ENCODE measurements at regions not wholly inside any gene's neighbourhood (a gene's known extent, or its start where the extent isn't known, plus 50 kb on each side); places are given as distances from the start of the nearest gene placed in this dataset.

DNA sequence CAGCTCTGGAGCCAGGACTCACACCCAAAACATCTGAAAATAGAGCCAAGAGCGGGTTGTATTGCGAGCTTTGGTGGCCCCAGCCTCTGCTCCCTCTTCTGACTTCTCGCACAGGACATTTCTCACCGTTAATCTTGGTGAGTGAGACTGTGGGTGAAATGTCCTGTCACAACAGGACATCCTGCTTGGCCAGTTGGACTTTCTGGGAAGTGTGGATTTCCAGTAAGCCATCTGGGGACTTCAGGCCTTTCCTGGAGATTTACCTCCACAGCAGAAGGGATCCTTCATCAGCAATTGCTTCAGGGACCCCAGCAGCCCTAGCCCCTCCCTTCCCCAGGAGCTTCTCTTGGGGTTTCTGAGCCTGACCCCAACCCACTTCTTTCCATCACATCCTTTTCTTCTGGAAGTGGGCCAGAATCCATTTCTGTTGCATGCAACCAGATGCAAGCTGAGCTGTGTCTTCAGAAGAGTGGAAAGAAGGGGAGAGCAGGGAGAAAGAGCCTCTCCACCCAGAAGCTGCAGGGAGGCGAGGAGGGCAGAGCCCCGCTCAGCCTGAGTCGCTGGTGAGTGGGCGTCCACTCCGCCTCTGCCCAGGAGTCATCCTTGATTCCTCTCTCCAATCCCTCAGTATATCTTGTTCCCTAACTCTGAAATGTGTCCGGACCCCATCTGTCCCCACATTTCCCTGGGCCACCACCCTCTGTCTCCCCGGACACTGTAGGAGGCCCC lies 50.3 kb upstream of the GADD45G start:
- intact Hi-C loops (cut with micrococcal nuclease), result no loop called here

DNA sequence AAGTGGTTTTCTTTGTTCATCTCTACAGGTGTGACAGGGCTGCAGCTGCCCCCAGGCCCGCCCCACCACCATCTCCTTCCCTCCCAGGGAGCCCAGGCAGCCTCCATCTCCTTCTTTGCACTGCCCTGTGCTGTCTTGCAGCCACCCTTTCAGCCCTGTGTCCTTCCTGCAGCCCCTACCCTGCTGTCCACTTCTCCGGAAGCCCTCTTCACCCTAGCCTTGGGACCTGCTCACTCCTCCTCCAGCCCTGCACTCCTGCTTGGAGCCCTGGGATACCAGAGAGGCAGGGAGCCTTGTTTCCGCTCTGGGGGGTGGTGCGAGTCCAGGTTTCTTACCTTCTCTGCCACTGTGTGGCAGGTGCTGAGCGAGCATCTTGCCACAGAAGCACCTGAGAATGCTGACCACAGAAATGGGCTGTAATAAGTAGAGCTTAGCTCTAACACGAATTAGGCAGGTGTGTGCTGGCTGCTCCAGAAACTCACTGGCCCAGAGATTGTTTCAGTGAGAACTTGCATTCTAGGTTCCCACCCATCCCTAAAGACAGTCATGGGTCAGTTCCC lies 51.3 kb upstream of the GADD45G start:
- intact Hi-C loops (cut with micrococcal nuclease), result no loop called here

DNA sequence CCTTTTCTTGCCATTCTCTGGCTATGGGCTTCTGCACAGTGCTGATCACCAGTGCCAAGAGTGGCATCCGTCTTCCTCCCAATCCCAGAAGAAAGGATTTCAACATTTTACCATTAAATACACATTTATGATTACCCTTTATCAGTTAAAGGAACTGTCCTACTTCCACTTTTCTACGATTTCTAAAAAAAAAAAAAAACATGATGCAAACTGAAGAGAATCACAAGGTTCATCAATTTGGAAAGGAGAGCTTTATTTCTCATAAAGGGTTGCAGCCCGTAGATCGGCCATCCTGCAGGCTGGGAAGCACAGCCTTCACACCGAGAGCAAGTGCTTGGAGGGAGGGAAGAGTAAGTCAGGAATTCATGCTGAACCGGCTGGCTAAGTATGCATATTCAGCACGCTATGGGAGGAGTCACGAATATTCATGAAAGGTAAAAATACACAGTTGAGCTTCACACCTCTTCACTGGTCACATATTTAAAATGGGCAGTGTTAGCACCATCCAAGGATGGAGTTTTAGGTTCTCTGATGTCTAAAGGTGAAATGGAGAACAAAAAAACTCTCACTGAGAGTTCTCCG lies 52.5 kb upstream of the SEMA4D start:
- intact Hi-C loops (cut with micrococcal nuclease), result no loop called here

DNA sequence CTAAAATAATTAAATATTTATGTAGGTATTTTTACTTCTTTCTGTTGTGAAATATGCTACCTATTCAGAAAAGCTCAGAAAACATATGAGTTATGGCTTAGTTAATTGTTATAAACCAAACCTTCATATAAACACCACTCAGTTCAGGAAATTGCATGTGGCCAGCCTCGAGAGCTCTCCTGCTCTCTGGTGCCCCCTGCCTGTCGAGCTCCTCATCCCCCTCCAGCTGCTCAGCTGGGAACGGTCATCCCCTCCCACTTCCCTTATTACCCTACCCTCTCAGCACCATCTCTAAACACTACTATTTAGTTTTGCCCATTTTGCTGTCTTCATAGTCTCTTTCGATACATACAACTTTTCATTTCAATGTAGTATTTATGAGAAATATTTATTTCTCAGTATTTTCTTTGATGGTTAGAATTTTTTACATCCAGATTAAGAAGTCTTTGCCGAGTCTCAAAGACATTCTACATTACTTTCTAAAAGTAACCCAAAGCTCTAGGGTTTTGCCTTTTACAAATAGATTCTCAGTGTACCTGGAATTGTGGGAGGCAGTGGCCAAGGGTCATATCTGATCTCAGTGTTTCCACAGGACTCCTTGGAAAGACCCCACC lies 51.2 kb upstream of the SEMA4D start:
- intact Hi-C loops (cut with micrococcal nuclease), result loop anchor here (1.0 to 2.0 kb wide), 11 partner anchors 13 to 230 kb away; partner anchors contain the start of gene SEMA4D

DNA sequence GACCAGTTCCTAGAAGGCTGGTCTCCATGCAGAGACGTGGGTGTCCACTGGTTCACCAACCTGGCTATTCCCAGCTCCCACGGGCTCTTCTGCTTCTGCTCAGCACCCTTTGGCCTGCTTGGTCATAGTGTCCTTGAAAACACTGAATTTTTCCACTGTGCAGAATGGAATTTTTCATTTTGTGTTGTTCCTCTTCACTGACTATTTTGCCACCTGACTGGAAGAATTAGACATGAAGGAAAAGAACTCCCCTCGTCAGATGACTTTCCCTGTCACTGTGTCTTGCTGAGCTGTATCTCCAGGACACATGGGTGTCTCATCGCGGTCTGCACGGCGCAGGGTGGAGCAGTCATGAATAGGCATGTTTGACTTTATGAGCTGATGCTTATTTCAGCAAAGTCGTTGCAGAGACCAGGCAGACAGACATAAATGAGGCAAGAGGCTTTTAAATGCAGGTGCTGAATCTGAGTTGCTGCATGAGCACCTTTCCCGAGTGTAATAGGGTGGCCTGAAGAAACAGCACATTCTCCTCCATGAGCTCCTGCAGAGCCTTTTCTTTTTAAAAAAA lies 50.2 kb upstream of the SEMA4D start:
- intact Hi-C loops (cut with micrococcal nuclease), result loop anchor here (2.0 kb wide), 3 partner anchors 63 to 99 kb away; no protein-coding TSS in a partner anchor
